ENCODE measurements at regions not wholly inside any gene's neighbourhood (a gene's known extent, or its start where the extent isn't known, plus 50 kb on each side); places are given as distances from the start of the nearest gene placed in this dataset.

GRCh38 chr1:47703156-47703825 is 265.4 kb downstream of the FOXD2 start:
- no peak for TF ChIP-seq GATA3 (IDR thresholded peaks at IDR 0.05; ENCODE audit: low read depth, low read length)
- no peak for TF ChIP-seq GATA2 (IDR thresholded peaks at IDR 0.05; ENCODE audit: low read depth, low read length)

Data from SH-SY5Y (cell line).